Mucosa of rectum (tissue), 2 donors: ENCODE measurements at regions not wholly inside any gene's neighbourhood (a gene's known extent, or its start where the extent isn't known, plus 50 kb on each side); places are given as distances from the start of the nearest gene placed in this dataset.

ENCODE experiments used
- H3K27ac ChIP-seq, 2 donors: one replicate each; pipeline ENCODE4 v1.7.0; 2013; ENCODE audit warnings: inconsistent platforms in 2 of 2, low read depth in 2 of 2, low read length in 2 of 2
- H3K27me3 ChIP-seq, 2 donors: one replicate each; pipeline ENCODE4 v1.7.0; 2013; ENCODE audit warnings: low read length in 2 of 2; ENCODE audit not compliant: control insufficient read depth in 2 of 2, insufficient read depth in 2 of 2
- H3K36me3 ChIP-seq, 2 donors: one replicate each; pipeline ENCODE4 v1.7.0; 2013; ENCODE audit warnings: low read length in 2 of 2; ENCODE audit not compliant: control insufficient read depth in 2 of 2, insufficient read depth in 2 of 2
- H3K4me1 ChIP-seq, 2 donors: one replicate each; pipeline ENCODE4 v1.7.0; 2013; ENCODE audit warnings: low read length in 2 of 2, mild to moderate bottlenecking in 1 of 2; ENCODE audit not compliant: control insufficient read depth in 2 of 2, insufficient read depth in 2 of 2
- H3K4me3 ChIP-seq, 2 donors: one replicate each; pipeline ENCODE4 v1.7.0; 2013; ENCODE audit warnings: low read length in 2 of 2
- H3K9ac ChIP-seq, 2 donors: one replicate each; pipeline ENCODE4 v1.7.0; 2013; ENCODE audit warnings: low read length in 2 of 2, low read depth in 1 of 2, mild to moderate bottlenecking in 1 of 2
- H3K9me3 ChIP-seq, 2 donors: one replicate each; pipeline ENCODE4 v1.7.0; 2013; ENCODE audit warnings: low read length in 2 of 2; ENCODE audit not compliant: control insufficient read depth in 2 of 2
- donor health status: healthy.
- donor health status: Normal muscosa, but diverticular disease.

GRCh38 chr21:26761174-26761915, 83.9 kb downstream of the ADAMTS1 start:
- Histone ChIP-seq H3K27ac (no peak overlapping the region), H3K27me3 (no peaks in the 10 kb centered on the region), H3K9me3 (no peaks in the 10 kb centered on the region), H3K4me1 (no peaks in the 10 kb centered on the region), H3K36me3 (no peaks in the 10 kb centered on the region), H3K4me3 (no peak overlapping the region), H3K9ac (no peak overlapping the region)

GRCh38 chr21:26759731-26760130, 85.5 kb downstream of the ADAMTS1 start:
- Histone ChIP-seq H3K9me3 (no peaks in the 10 kb centered on the region), H3K27ac (no peak overlapping the region), H3K4me1 (no peaks in the 10 kb centered on the region), H3K9ac (no peak overlapping the region), H3K27me3 (no peaks in the 10 kb centered on the region), H3K36me3 (no peaks in the 10 kb centered on the region), H3K4me3 (no peak overlapping the region)

- Histone ChIP-seq H3K27me3 (no peaks in the 10 kb centered on the region), H3K9ac (no peak overlapping the region), H3K27ac (no peak overlapping the region), H3K4me3 (no peak overlapping the region), H3K9me3 (no peaks in the 10 kb centered on the region), H3K36me3 (no peaks in the 10 kb centered on the region), H3K4me1 (no peaks in the 10 kb centered on the region)
Observed at GRCh38 chr21:26758083-26758880, 86.9 kb downstream of the ADAMTS1 start.

DNA sequence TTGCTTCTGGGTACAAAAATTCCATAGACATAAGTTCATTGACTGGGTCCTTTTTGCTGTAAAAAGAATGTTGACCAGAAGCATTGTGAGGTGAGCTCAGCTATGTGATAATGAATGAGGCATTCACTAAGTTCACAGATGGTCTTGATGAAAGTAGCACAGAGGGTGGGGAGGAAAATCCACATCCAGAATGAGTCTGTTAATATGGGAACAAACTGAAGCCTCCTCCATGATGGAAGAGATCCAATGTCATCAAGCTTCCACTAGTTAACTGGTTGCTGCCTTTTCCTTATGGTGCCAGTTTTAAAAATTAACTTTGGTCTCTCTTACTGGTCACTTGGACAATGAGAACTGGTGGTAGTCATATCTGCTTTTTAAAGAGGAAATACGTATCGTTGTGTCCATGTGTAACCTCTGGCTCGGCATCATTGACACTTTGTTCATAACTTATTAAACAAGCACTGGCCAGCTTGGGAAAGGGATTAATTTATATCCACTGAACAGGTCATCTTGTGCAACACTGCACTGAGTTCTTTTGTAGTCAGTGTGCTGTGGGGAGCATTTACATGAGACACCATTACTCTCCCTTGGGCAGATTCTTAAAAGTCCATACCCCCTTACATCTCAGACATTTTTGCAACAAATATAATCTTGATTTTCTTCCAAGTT, 88.6 kb downstream of the ADAMTS1 start:
- no peaks in the 10 kb centered on the region for H3K27me3 ChIP-seq
- H3K36me3 ChIP-seq: no peaks in the 10 kb centered on the region
- no peak overlapping the region for H3K9ac ChIP-seq
- no peak overlapping the region for H3K27ac ChIP-seq
- no peaks in the 10 kb centered on the region for H3K9me3 ChIP-seq
- no peak overlapping the region for H3K4me3 ChIP-seq
- no peaks in the 10 kb centered on the region for H3K4me1 ChIP-seq

DNA sequence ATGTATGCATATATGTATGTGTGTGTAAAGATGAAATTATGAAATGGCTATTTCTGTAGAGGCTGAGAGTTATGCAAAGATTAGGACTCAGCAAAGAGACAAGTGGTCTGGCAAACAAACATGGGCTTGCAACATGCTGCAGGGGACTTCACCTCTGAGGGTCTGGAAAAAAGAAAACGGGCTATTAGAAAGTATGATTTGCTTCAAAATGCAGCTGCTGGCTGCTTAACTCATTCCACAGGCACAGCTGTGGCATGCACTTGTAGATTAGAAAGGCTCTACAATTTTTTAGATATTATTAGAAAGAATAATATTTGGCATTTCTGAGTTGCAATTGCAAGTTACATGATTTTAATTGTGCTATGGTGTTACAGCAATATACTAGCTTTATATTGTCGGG, 90.4 kb downstream of the ADAMTS1 start:
- no peaks in the 10 kb centered on the region for H3K27me3 ChIP-seq
- H3K27ac ChIP-seq: no peak overlapping the region
- no peaks in the 10 kb centered on the region for H3K9me3 ChIP-seq
- no peaks in the 10 kb centered on the region for H3K4me1 ChIP-seq
- H3K9ac ChIP-seq: no peak overlapping the region
- H3K36me3 ChIP-seq: no peaks in the 10 kb centered on the region
- no peak overlapping the region for H3K4me3 ChIP-seq

DNA sequence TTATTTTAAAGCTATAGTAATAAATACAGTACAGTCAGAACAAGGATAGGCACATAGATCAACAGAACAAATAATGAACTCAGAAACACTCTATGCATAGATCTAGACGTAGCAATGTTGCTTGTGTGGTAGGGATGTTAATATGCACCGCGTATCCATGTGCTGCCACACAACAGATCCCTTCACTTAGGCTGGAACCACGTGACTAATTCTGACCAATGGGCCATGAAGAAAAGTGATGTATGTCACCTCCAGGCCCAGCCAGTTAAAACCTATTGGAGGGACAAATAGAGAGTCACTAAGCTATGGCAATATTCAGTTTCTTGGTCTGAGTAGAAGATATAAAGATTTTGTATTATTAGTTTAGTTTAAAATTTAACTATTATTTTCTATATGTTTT, 91.4 kb downstream of the ADAMTS1 start:
- Histone ChIP-seq H3K4me3 (no peak overlapping the region), H3K36me3 (no peaks in the 10 kb centered on the region), H3K27me3 (no peaks in the 10 kb centered on the region), H3K4me1 (no peaks in the 10 kb centered on the region), H3K27ac (no peak overlapping the region), H3K9ac (no peak overlapping the region), H3K9me3 (no peaks in the 10 kb centered on the region)

GRCh38 chr21:26752849-26753248, 92.4 kb downstream of the ADAMTS1 start:
- Histone ChIP-seq H3K36me3 (no peaks in the 10 kb centered on the region), H3K27me3 (no peaks in the 10 kb centered on the region), H3K9me3 (no peaks in the 10 kb centered on the region), H3K9ac (no peak overlapping the region), H3K4me1 (no peaks in the 10 kb centered on the region), H3K27ac (no peak overlapping the region), H3K4me3 (no peak overlapping the region)

DNA sequence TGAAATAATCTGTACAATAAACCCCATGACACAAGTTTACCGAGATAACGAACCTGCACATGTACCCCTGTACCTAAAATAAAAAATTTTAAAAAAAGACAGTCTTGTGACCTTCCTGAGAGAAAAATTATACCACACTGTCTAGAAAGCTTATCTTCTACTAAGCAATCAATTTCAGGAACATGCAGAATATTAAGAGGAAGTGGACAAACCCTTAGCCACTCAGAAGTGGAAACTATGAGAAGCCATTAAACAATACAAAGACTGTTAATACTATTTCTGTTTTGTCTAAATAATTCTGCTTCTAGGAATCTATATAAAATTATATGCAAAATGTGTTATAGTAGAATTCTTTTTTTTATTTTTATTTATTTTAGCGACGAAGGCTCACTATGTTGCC, 93.9 kb downstream of the ADAMTS1 start:
- no peaks in the 10 kb centered on the region for H3K4me1 ChIP-seq
- no peak overlapping the region for H3K27ac ChIP-seq
- no peaks in the 10 kb centered on the region for H3K9me3 ChIP-seq
- no peaks in the 10 kb centered on the region for H3K36me3 ChIP-seq
- no peak overlapping the region for H3K9ac ChIP-seq
- no peak overlapping the region for H3K4me3 ChIP-seq
- H3K27me3 ChIP-seq: no peaks in the 10 kb centered on the region

DNA sequence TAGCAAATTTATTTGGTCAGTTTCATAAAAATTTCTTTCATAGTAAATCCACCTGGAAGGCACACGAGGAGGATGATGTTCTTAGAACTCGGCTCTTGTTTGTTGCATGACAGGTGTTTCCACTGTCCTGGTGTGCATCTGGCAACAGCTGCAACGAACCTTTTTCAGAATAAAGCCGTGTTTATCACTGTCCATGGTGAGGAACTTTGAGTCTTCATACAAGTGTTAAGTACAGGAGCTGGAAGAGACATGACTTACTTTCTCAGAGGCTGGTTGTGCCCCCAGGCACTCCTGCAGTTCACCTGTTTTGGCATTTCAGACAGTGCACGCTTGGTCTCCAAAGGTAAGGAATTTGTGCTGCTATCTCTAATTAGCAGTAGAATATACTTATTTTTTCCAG, 97.1 kb downstream of the ADAMTS1 start:
- no peak overlapping the region for H3K4me3 ChIP-seq
- H3K9me3 ChIP-seq: no peaks in the 10 kb centered on the region
- no peaks in the 10 kb centered on the region for H3K27me3 ChIP-seq
- no peak overlapping the region for H3K9ac ChIP-seq
- no peaks in the 10 kb centered on the region for H3K36me3 ChIP-seq
- no peak overlapping the region for H3K27ac ChIP-seq
- no peaks in the 10 kb centered on the region for H3K4me1 ChIP-seq

GRCh38 chr21:26747216-26747615, 98.0 kb downstream of the ADAMTS1 start:
- no peak overlapping the region for H3K4me3 ChIP-seq
- no peaks in the 10 kb centered on the region for H3K4me1 ChIP-seq
- no peaks in the 10 kb centered on the region for H3K36me3 ChIP-seq
- H3K27ac ChIP-seq: no peak overlapping the region
- no peaks in the 10 kb centered on the region for H3K9me3 ChIP-seq
- H3K27me3 ChIP-seq: no peaks in the 10 kb centered on the region
- no peak overlapping the region for H3K9ac ChIP-seq
